HFFc6 (cell line): ENCODE measurements at regions not wholly inside any gene's neighbourhood (a gene's known extent, or its start where the extent isn't known, plus 50 kb on each side); places are given as distances from the start of the nearest gene placed in this dataset.

Experiments used
- DNase-seq: peaks from one replicate; pipeline ENCODE4 v3.0.0-alpha.2; 2018
- H3K27ac Mint-ChIP-seq: 2 replicates; pipeline ENCODE4 v1.8.0; 2020; ENCODE audit warnings: mild to moderate bottlenecking, mixed read lengths
- H3K27me3 Mint-ChIP-seq: 2 replicates; pipeline ENCODE4 v1.8.0; 2021; ENCODE audit warnings: mild to moderate bottlenecking, moderate library complexity, mixed read lengths; ENCODE audit not compliant: insufficient read depth
- H3K36me3 Mint-ChIP-seq: 2 replicates; pipeline ENCODE4 v1.8.0; 2021; ENCODE audit warnings: low read depth, mixed read lengths
- H3K4me1 Mint-ChIP-seq: 2 replicates; pipeline ENCODE4 v1.8.0; 2020; ENCODE audit warnings: low read depth, mixed read lengths
- H3K4me3 Mint-ChIP-seq: 2 replicates; pipeline ENCODE4 v1.8.0; 2020; ENCODE audit warnings: mild to moderate bottlenecking, moderate library complexity, mixed read lengths
- H3K9me3 Mint-ChIP-seq: 2 replicates; pipeline ENCODE4 v1.8.0; 2020; ENCODE audit warnings: mild to moderate bottlenecking, mixed read lengths
- CTCF ChIP-seq: fragments of 200-600 bp; sonication (generic); IDR thresholded peaks from 2 replicates; pipeline ENCODE4 v1.5.0; 2021; ENCODE audit warnings: antibody characterized with exemption, mild to moderate bottlenecking

GRCh38 chr2:144669196-144669987 lies 149.5 kb upstream of the ZEB2 start:
- Mint-ChIP-seq H3K4me1 (peaks cover 6% of the 10 kb centered on the region; the same call in 1 of the 2 replicates), H3K36me3 (no peaks in the 10 kb centered on the region), H3K4me3 (no peak overlapping the region), H3K27me3 (no peaks in the 10 kb centered on the region; the same call in 1 of the 2 replicates), H3K27ac (no peak overlapping the region), H3K9me3 (no peaks in the 10 kb centered on the region)
- no peak for DNase-seq
- no peak for TF ChIP-seq CTCF

DNA sequence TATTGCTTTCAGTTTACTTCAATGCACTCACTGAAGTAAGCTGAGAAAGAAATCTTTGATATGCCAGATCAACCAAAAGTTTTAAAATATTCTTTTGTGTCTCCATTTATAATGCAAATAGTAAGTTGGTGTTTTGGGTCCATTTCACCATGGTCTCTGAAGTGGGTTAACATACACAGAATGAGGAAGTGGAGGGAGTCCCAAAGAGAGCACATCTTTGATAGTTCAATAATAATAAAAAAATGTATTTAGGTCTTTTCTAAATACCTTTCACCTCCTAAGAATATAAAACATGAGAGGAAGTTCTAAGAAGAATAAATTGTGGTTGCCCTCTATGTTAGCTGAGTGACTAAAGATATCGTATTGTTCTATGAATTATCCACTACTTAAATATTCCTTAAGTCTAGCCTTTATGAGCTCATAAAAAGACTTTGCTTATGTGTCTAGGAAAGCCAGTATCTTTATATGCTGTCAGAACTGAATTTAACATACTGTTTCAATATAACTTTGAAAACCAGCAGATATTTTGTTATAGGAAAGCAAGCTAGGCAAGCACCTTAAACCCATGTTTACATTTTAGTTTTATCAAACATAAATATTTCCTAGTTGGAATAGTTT lies 148.7 kb upstream of the ZEB2 start:
- no peak for DNase-seq
- no peak for TF ChIP-seq CTCF
- Mint-ChIP-seq H3K4me1 (no peaks in the 10 kb centered on the region; the same call in 1 of the 2 replicates), H3K27me3 (no peaks in the 10 kb centered on the region; the same call in 1 of the 2 replicates), H3K36me3 (no peaks in the 10 kb centered on the region), H3K27ac (no peak overlapping the region), H3K9me3 (no peaks in the 10 kb centered on the region), H3K4me3 (no peak overlapping the region)

GRCh38 chr2:144666032-144666431 lies 146.1 kb upstream of the ZEB2 start:
- no peaks in the 10 kb centered on the region for H3K36me3 Mint-ChIP-seq
- peaks cover 3% of the 10 kb centered on the region for H3K4me1 Mint-ChIP-seq
- TF ChIP-seq CTCF, result no peak
- H3K4me3 Mint-ChIP-seq, result no peak overlapping the region
- H3K27me3 Mint-ChIP-seq, result no peaks in the 10 kb centered on the region; the same call in 1 of the 2 replicates
- H3K9me3 Mint-ChIP-seq, result no peaks in the 10 kb centered on the region
- no peak overlapping the region for H3K27ac Mint-ChIP-seq
- DNase-seq, result no peak

GRCh38 chr2:144663207-144663606 lies 143.3 kb upstream of the ZEB2 start:
- no peak for DNase-seq
- H3K27ac Mint-ChIP-seq, result no peak overlapping the region
- H3K36me3 Mint-ChIP-seq, result no peaks in the 10 kb centered on the region
- H3K4me3 Mint-ChIP-seq, result no peak overlapping the region
- no peaks in the 10 kb centered on the region for H3K9me3 Mint-ChIP-seq
- H3K27me3 Mint-ChIP-seq, result peaks cover 2% of the 10 kb centered on the region; the same call in 1 of the 2 replicates
- TF ChIP-seq CTCF, result no peak
- peaks cover 22% of the 10 kb centered on the region for H3K4me1 Mint-ChIP-seq

- no peaks in the 10 kb centered on the region for H3K9me3 Mint-ChIP-seq
- H3K4me1 Mint-ChIP-seq, result peaks cover 22% of the 10 kb centered on the region
Measured at GRCh38 chr2:144660518-144661316, 140.8 kb upstream of the ZEB2 start.

More at GRCh38 chr2:144660518-144661316, 140.8 kb upstream of the ZEB2 start:
- Mint-ChIP-seq H3K4me3 (no peak overlapping the region), H3K27ac (peak overlapping the region; percentile 71), H3K27me3 (peaks cover 2% of the 10 kb centered on the region; the same call in 1 of the 2 replicates), H3K36me3 (no peaks in the 10 kb centered on the region)
- DNase-seq, result peak; percentile 13
- no peak for TF ChIP-seq CTCF
